ENCODE measurements at regions not wholly inside any gene's neighbourhood (a gene's known extent, or its start where the extent isn't known, plus 50 kb on each side); places are given as distances from the start of the nearest gene placed in this dataset.
"Not testable (repeated sequence)": the region's sequence is repeated elsewhere in the genome, so short reads cannot be mapped to it uniquely, and the experiment has no call there.

DNA sequence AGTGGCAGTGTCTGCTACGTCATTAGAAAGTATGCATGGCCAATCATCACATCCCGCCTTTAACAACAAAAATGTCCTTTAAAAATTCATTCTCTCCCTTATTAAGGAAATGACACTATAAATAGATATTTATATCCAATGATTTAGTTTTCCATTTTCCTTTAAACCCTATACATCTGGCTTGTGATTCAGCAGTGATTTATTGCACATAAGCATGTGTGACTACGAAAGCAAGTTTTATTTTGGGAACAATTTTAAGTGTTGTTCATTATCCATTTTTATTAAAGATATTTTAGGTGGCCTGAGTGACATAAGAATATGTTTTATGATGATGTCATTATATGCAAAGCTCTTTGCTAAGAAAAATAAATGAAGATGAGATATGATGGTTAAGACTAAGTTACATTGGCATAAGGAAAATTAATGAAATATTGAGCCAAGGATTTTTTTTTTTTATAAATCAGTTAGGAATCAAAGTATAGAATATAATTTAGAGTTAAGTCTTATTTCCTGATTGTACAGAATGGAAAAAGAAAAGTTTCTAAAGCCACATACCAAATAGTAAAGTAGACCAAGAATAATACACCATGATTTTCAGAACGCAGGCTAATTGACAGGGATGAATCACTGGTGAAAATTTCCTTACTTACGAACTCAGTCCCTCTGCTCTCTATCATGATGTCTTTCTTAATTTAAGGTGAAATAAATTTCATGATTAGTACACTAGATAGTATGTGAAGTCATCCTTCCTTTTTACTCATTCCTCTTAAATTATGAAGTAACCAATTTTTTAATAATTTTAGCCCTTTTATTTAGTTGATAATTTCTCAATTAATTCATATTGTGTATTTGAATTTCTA lies 822.4 kb downstream of the FAT4 start:
- DNase-seq (ENCODE audit: low spot score): no peak

GRCh38 chr4:126137782-126138170 lies 823.0 kb downstream of the FAT4 start:
- no peak for DNase-seq (ENCODE audit: low spot score)

DNA sequence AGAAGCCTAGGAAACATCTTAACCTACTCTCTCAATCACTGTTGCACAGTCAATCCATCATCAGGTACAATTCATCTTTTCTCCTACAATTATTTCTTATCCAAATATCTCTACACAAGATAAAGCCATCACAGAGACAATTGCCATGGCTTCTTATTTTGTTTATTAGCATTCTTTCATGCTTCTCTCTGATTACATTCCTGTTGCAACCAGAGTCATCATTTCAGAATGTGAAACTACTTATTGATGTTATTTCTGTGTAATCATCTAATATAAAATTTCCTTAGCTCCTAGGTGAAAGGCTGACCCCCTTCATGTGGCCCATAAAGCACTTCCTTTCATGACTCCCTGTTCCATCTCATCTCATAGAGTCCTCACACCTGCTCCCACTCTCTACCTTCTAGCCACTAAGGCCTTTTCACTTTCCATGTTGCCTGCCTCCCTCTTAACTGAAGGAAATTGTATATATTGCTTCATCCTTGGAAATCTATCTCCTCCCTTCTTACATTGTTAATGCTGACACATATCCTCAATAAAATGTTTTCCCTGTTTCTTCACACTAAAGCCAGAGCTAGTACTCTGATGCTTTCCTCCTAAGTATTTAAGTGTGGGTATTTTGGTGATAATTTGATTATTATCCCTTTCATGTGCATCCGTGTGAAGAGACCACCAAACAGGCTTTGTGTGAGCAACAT lies 829.9 kb downstream of the FAT4 start:
- DNase-seq (ENCODE audit: low spot score): peak; percentile 4

- DNase-seq (ENCODE audit: low spot score): no peak
These were observed 853.7 kb downstream of the FAT4 start for GRCh38 chr4:126168484-126168883.

GRCh38 chr4:126172126-126172525 lies 857.4 kb downstream of the FAT4 start:
- DNase-seq (ENCODE audit: low spot score): no peak

DNA sequence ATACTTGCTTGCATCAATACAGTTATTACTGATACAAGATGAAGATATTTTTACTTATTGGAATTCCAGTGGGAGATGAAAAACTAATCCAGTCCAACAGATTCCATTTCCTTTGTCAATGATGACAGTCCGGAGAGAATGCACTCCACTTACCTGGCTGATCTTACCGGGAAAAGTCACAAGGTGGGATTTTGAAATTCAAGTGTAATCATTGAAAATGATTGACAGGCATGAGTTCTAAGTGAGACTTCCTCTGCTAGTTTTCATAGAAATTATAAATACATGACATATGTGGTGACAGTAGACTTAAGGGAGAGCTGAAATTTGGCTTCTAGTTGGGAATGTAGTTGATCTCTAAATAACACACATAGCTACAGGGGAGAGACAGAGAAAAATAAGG lies 859.9 kb downstream of the FAT4 start:
- no peak for DNase-seq (ENCODE audit: low spot score)

DNA sequence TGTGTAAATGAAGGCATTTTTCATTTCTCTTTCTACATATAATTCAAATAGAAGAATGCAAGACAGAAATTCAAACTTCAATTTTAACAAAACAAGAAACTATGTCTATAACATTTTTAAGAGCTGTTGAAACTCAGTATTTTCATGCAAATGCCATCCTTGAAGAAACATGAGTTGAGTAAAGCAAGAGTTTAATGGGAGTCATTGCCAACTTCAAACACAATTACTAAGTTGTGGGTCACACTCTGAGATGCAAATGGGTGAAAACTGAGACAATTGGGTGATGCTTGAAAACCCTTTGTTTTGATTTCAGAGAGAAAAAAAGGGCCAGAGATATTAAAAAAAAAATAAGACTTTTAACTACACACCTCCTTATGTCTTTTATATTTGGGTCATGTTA lies 865.9 kb downstream of the FAT4 start:
- DNase-seq (ENCODE audit: low spot score): no peak

- no peak for DNase-seq (ENCODE audit: low spot score)
These were observed 867.6 kb downstream of the FAT4 start for GRCh38 chr4:126182336-126182735.

- DNase-seq (ENCODE audit: low spot score): no peak
These were observed 868.0 kb downstream of the FAT4 start for GRCh38 chr4:126182786-126183185.

GRCh38 chr4:126183206-126183605 lies 868.5 kb downstream of the FAT4 start:
- no peak for DNase-seq (ENCODE audit: low spot score)

DNA sequence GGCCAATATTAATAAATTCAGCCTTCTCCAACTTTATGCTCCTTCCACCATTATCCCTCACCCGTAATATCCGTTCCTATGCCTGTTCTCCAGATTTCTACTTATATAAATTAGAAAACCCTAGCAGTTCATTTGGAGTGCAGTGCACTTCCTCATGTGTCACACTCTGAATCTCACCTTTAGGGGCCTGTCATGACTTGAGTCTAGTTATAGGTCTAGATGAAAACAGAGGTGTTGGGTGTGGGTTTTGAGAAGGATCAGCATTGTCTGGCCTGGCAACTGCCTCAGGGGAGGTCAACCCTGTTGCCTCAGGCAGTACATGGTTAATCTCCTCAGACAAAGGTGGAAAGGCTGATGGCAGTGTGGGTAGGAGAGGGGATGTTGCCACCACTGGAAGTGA lies 876.8 kb downstream of the FAT4 start:
- DNase-seq (ENCODE audit: low spot score): no peak

- DNase-seq (ENCODE audit: low spot score): no peak
These were observed 877.8 kb downstream of the FAT4 start for GRCh38 chr4:126192506-126192905.

DNA sequence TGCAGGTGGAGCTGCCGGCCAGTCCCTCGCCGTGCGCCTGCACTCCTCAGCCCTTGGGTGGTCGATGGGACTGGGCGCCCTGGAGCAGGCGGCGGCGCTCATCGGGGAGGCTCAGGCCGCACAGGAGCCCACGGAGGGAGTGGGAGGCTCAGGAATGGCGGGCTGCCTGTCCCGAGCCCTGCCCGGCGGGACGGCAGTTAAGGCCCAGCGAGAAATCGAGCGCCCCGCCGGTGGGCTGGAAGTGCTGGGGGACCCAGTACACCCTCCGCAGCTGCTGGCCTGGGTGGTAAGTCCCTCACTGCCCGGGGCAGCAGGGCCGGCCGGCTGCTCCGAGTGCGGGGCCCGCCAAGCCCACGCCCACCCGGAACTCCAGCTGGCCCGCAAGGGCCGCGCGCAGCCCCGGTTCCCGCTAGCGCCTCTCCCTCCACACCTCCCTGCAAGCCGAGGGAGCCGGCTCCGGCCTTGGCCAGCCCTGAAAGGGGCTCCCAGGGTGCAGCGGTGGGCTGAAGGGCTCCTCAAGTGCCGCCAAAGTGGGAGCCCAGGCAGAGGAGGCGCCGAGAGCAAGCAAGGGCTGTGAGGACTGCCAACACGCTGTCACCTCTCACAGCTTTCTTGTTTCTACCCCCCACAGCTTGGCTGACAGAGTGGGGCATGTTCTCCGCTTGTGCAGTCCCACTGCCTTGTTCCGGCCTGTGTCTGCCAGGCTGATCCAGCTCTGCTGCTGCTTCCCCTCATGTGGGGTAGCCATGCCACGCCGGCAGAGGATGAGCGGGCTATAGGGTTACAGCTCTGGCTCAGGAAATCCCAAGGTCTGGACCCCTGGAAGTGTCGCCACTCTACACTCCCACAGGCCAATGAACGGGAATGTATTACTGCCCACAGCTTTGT lies 886.7 kb downstream of the FAT4 start:
- DNase-seq (ENCODE audit: low spot score): not testable (repeated sequence)

GRCh38 chr4:126202226-126202625 lies 887.5 kb downstream of the FAT4 start:
- no peak for DNase-seq (ENCODE audit: low spot score)

- DNase-seq (ENCODE audit: low spot score): no peak
These were observed 893.2 kb downstream of the FAT4 start for GRCh38 chr4:126207910-126208309.

DNA sequence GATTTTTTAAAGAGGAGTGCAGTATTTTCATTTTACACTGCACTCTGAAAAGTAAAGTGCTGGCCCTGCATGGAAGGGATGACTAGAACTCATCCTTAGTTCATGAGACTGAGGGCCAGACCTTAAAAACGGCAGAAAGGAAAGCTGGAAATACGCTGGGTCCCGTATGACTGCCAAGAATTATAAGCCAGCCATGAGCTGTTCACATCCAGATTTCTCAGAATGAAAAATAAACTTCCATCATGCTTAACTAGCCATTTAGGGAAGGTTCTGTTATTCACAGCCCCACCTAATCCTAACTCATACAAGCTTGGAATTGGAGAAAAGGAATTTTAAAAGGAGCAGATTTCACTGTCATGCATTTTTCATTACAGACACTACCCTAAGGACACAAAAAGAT lies 894.4 kb downstream of the FAT4 start:
- peak; percentile 7 for DNase-seq (ENCODE audit: low spot score)

DNA sequence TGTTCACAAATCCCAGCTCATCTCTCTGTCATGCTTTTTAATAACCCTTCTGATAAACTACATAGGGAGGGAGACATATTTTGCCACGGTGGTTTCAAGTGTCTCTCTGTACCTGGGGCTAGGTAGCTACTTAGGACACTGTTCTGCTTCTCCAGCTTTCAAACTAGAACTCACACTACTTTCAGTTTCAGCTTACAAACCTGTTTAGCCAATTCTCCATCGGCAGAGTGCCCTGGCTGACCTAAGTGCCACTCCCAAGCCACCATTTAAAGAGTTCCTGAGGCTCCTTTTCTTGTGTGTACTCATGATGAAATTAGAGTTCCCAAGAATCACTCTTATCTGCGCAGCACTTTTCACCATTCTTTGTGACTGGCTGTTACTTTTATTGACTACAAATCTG lies 899.2 kb downstream of the FAT4 start:
- no peak for DNase-seq (ENCODE audit: low spot score)

DNA sequence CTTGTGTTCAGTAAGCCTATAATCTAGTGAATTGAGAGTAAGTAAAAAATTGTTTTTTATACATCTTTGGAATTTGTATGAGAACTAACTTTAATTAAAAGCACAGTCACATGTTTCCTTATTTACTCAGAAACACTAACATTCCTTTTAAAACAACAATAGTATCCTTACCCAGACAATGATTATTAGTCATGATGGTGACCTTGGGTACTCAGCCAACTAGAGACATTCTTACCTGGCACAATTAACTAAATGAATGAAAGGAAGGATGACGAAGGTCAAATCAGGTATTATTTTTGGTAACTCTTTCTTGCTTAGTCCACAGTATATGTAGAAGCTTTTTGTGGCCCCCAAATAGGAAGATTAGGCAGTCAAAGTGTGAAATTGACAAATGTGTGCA lies 901.0 kb downstream of the FAT4 start:
- no peak for DNase-seq (ENCODE audit: low spot score)

DNA sequence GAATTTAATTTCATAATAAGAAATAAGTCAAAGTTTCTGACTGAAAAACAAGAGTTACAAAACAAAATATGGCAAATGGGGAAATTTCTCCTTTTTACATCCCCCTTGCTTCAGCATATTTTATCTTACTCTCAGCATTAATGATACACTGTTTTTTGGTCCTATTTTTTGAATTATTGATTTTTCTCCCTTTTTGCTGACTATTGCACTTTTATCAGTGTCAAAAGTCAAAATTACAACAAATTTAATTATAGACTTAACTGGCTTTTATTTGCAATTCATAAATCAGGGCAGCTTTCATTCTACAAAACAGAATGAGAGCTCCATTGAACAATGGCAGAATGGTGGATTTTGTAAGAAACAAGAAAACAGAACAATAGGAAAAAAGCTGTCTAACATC lies 901.9 kb downstream of the FAT4 start:
- DNase-seq (ENCODE audit: low spot score): no peak

DNA sequence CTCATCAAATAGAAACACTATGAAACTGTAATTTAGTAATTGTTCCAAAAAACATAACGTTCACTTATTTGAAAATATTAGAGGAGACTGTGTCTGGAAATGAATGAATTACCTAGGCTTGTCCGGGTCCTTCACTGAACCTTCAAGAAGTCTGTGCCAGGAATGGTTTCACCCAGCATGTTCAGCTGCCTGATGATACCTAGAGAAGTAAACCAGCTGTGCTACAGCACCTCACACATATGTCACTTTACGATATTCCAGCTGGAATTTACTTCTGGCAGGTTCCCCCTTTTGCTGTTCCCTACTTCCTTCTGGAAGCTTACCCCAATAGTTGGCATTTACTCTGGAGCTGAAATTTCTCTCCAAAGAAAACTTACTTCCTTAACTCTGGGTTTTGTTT lies 906.5 kb downstream of the FAT4 start:
- DNase-seq (ENCODE audit: low spot score): no peak

GRCh38 chr4:126221717-126222340 lies 907.1 kb downstream of the FAT4 start:
- no peak for DNase-seq (ENCODE audit: low spot score)

GRCh38 chr4:126223784-126224407 lies 909.1 kb downstream of the FAT4 start:
- DNase-seq (ENCODE audit: low spot score): peak; percentile 30

Data from AG08395 (cell line).